HG03108 (cell line): ENCODE measurements at regions not wholly inside any gene's neighbourhood (a gene's known extent, or its start where the extent isn't known, plus 50 kb on each side); places are given as distances from the start of the nearest gene placed in this dataset.
"Not testable (repeated sequence)": the region's sequence is repeated elsewhere in the genome, so short reads cannot be mapped to it uniquely, and the experiment has no call there.

ENCODE experiments used
- ATAC-seq: cut with Tn5 transposase; IDR thresholded peaks from one replicate; pipeline ENCODE4 v1.9.1; 2021; ENCODE audit warnings: moderate library complexity; ENCODE audit not compliant: unreplicated experiment

- ATAC-seq, result not testable (repeated sequence)
Observed at GRCh38 chr9:42370172-42370571, 186.7 kb downstream of the SPATA31A6 start.

- not testable (repeated sequence) for ATAC-seq
Observed at GRCh38 chr9:42371417-42371816, 188.0 kb downstream of the SPATA31A6 start.

DNA sequence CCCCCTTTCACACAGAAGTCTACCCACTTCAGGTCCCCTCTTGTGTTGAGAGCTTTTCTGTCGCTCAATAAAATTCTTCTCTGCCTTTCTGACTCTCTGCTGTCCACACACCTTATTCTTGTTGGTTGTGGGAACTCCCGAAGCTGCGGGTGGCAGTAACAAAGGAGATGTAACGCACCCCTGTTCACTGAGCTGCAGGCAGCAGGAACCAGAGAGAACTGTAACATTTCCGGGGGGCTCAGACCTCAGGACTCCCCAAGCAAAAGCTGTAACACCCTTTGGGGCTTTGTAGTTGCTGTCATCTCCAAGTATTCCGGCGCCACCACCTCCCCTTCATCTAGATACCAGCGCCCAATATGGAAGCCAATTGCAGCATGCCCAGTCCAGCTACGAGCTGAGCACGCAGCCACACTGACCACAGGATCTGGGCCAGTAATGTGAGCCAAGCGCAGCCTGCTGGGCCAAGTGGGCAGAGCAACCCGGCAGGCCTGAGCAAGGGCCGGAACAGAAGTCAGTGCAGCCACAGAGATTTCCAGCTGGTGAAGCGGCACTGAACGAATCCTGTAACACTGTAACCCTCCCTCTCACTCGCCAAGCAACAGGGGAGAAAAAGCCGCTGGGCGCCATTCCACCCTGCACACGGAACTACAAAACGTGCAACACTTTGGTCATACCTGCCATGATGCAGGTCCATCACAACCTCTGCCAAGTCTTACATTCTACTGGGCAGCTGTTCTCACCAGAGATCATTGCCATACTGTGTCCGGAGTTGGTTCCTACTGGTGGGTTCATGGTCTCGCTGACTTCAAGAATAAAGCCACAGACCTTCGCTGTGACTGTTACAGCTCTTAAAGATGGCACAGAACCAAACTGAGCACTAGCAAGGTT, 194.3 kb downstream of the SPATA31A6 start:
- ATAC-seq, result not testable (repeated sequence)

DNA sequence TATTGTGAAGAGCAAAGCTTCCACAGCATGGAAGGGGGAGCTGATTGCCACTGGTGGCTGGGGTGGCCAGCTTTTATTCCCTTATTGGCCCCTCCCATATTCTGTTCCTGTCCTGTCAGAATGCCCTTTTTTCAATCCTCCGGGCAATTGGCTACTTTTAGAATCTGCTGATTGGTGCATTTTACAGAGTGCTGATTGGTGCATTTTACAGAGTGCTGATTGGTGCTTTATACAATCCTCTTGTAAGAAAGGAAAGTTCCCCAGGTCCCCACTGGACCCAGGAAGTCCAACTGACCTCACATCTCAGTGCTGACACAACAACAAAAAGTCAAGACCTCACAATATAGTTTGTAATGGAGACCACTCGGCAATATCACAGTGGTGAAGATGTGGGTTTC, 195.0 kb downstream of the SPATA31A6 start:
- no peak for ATAC-seq

- ATAC-seq, result not testable (repeated sequence)
Observed at GRCh38 chr9:42379602-42380001, 196.1 kb downstream of the SPATA31A6 start.

DNA sequence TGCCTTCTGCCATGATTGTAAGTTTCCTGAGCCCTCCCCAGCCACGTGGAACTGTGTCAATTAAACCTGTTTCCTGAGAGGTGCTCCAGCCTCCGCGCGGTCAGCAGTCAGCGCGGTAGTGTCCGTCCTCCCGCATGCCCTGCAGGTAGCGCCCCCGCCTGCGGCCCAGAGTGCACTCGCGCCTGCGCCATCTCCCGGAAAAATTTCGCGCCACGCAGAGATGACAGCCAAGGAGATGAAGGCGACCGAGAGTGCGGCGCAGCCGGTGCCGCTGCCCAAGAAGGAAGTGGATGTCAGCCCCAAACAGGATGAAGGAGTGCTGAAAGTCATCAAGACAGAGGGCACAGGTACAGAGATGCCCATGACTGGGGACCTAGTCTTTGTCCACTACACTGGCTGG, 201.1 kb downstream of the SPATA31A6 start:
- ATAC-seq, result not testable (repeated sequence)

DNA sequence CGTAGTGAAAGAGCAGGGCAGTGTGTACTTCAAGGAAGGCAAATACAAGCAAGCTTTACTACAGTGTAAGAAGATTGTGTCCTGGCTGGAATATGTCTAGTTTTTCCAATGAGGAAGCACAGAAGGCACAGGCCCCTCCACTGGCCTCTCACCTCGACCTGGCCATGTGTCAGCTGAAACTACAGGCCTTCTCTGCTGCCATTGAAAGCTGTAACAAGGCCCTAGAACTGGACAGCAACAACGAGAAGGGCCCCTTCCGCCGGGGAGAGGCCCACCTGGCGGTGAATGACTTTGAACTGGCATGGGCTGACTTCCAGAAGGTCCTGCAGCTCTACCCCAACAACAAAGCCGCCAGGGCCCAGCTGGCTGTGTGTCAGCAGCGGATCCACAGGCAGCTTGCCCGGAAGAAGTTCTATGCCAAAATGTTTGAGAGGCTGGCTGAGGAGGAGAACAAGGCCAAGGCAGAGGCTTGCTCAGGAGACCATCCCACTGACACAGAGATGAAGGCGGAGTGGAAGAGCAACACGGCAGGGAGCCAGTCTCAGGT, 202.2 kb downstream of the SPATA31A6 start:
- not testable (repeated sequence) for ATAC-seq

DNA sequence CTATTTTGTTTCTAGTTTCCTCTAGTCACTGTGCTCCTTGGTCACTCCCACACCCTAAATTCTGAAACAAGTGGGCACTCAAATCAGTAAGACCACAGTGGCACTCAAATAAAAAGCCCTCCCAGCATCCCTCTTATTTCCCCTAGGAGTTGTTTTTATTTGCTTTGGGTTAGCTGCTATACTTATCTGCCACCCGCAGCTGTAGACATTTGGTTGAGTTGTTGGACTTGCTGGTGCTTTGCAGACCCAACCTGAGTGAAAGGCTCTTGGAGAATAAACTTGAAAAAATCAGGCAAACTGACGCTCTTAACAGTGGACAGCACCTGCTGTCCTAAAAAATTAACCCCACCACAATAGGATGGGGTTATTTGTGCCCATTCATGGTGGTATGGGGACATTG, 203.0 kb downstream of the SPATA31A6 start:
- no peak for ATAC-seq

GRCh38 chr9:42388146-42388690, 204.8 kb downstream of the SPATA31A6 start:
- no peak for ATAC-seq

GRCh38 chr9:42388846-42389245, 205.4 kb downstream of the SPATA31A6 start:
- no peak for ATAC-seq

DNA sequence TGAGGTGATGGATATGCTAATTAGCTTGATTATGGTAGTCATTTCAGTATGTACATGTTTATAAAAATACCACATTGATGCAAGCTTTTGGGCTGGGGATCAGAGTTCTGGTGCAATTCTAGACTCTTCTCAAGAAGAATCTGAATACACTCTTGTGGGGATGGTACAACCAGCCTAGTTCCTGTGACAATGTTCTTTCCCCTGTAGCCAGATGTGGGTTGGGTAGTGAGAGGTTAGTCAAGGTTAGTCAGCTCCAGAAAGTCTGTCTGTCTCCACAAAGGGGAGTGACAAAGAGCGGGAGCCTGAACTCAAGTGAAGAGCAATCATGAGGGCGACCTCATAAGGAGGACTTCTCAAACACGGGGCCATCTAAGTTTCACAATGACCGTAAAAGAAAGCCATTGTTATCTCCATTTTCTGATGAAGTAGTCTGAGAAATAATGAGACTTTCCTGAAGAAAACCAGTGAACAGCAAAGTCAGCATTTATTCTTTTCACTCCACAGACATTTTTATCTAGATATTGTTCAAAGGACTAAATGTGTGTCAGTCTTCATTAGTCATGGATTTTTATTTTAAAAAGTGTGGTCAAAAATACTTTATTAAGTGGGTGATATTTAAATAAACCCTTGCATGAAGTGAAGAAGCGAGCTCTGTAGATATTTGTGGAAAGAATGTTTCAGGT, 209.5 kb downstream of the SPATA31A6 start:
- ATAC-seq, result not testable (repeated sequence)

GRCh38 chr9:42396318-42396717, 212.9 kb downstream of the SPATA31A6 start:
- ATAC-seq, result no peak

GRCh38 chr9:42397336-42397735, 213.9 kb downstream of the SPATA31A6 start:
- not testable (repeated sequence) for ATAC-seq

- ATAC-seq, result not testable (repeated sequence)
Observed at GRCh38 chr9:42402919-42403318, 219.5 kb downstream of the SPATA31A6 start.

GRCh38 chr9:42409581-42409980, 226.1 kb downstream of the SPATA31A6 start:
- not testable (repeated sequence) for ATAC-seq

DNA sequence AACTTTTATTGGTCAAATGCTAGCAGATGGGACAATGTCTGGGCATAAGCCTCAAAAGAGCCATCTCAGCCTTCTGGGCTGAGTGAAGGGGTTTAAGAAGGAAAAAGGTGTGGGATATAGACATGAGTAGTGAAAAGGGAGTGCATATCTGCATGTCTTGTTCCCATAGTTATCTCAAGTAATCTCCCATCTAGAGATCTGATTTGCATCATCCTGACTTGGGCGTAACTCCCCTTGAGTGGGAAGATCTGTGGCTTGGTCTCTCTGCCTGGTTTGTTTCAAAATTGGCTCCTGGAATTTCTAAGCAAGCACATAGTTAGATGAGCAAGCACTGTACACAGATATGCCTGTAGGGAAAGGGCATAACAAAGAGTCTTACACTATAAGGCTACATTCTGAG, 228.9 kb downstream of the SPATA31A6 start:
- ATAC-seq, result not testable (repeated sequence)

GRCh38 chr9:42414865-42415264, 231.4 kb downstream of the SPATA31A6 start:
- not testable (repeated sequence) for ATAC-seq

- ATAC-seq, result not testable (repeated sequence)
Observed at GRCh38 chr9:42419652-42420051, 236.2 kb downstream of the SPATA31A6 start.

- not testable (repeated sequence) for ATAC-seq
Observed at GRCh38 chr9:42420324-42420723, 236.9 kb downstream of the SPATA31A6 start.

GRCh38 chr9:42421630-42422029, 238.2 kb downstream of the SPATA31A6 start:
- not testable (repeated sequence) for ATAC-seq
